ENCODE measurements at regions not wholly inside any gene's neighbourhood (a gene's known extent, or its start where the extent isn't known, plus 50 kb on each side); places are given as distances from the start of the nearest gene placed in this dataset.

- no peak for DNase-seq (ENCODE audit: low spot score)
- intact Hi-C loops (cut with DNase I) = no loop called here
Observed at GRCh38 chr9:12133416-12133815, 559.8 kb upstream of the TYRP1 start.

- intact Hi-C loops (cut with DNase I) = no loop called here
- DNase-seq (ENCODE audit: low spot score) = no peak
Observed at GRCh38 chr9:12141422-12141821, 551.8 kb upstream of the TYRP1 start.

- intact Hi-C loops (cut with DNase I) = no loop called here
- DNase-seq (ENCODE audit: low spot score) = no peak
Observed at GRCh38 chr9:12155401-12156134, 537.6 kb upstream of the TYRP1 start.

GRCh38 chr9:12162181-12162815 lies 530.9 kb upstream of the TYRP1 start:
- DNase-seq (ENCODE audit: low spot score) = no peak
- intact Hi-C loops (cut with DNase I) = no loop called here

- DNase-seq (ENCODE audit: low spot score) = no peak
- intact Hi-C loops (cut with DNase I) = no loop called here
Observed at GRCh38 chr9:12163723-12164458, 529.3 kb upstream of the TYRP1 start.

GRCh38 chr9:12166518-12166917 lies 526.7 kb upstream of the TYRP1 start:
- intact Hi-C loops (cut with DNase I) = no loop called here
- no peak for DNase-seq (ENCODE audit: low spot score)

GRCh38 chr9:12170456-12170855 lies 522.7 kb upstream of the TYRP1 start:
- intact Hi-C loops (cut with DNase I) = no loop called here
- no peak for DNase-seq (ENCODE audit: low spot score)

GRCh38 chr9:12178634-12179033 lies 514.6 kb upstream of the TYRP1 start:
- intact Hi-C loops (cut with DNase I) = no loop called here
- no peak for DNase-seq (ENCODE audit: low spot score)

GRCh38 chr9:12182806-12183205 lies 510.4 kb upstream of the TYRP1 start:
- intact Hi-C loops (cut with DNase I) = no loop called here
- DNase-seq (ENCODE audit: low spot score) = no peak

GRCh38 chr9:12183321-12183720 lies 509.9 kb upstream of the TYRP1 start:
- intact Hi-C loops (cut with DNase I) = no loop called here
- DNase-seq (ENCODE audit: low spot score) = no peak

GRCh38 chr9:12185856-12186255 lies 507.3 kb upstream of the TYRP1 start:
- intact Hi-C loops (cut with DNase I) = no loop called here
- DNase-seq (ENCODE audit: low spot score) = no peak

GRCh38 chr9:12191630-12192029 lies 501.6 kb upstream of the TYRP1 start:
- intact Hi-C loops (cut with DNase I) = no loop called here
- DNase-seq (ENCODE audit: low spot score) = no peak

- no peak for DNase-seq (ENCODE audit: low spot score)
- intact Hi-C loops (cut with DNase I) = no loop called here
Observed at GRCh38 chr9:12194731-12195130, 498.5 kb upstream of the TYRP1 start.

- DNase-seq (ENCODE audit: low spot score) = no peak
- intact Hi-C loops (cut with DNase I) = no loop called here
Observed at GRCh38 chr9:12195456-12195855, 497.7 kb upstream of the TYRP1 start.

- intact Hi-C loops (cut with DNase I) = no loop called here
- no peak for DNase-seq (ENCODE audit: low spot score)
Observed at GRCh38 chr9:12204512-12204911, 488.7 kb upstream of the TYRP1 start.

GRCh38 chr9:12212860-12213259 lies 480.3 kb upstream of the TYRP1 start:
- no peak for DNase-seq (ENCODE audit: low spot score)
- intact Hi-C loops (cut with DNase I) = no loop called here

GRCh38 chr9:12221470-12221869 lies 471.7 kb upstream of the TYRP1 start:
- DNase-seq (ENCODE audit: low spot score) = no peak
- intact Hi-C loops (cut with DNase I) = no loop called here

GRCh38 chr9:12224449-12224848 lies 468.7 kb upstream of the TYRP1 start:
- no peak for DNase-seq (ENCODE audit: low spot score)
- intact Hi-C loops (cut with DNase I) = no loop called here

GRCh38 chr9:12230708-12231107 lies 462.5 kb upstream of the TYRP1 start:
- intact Hi-C loops (cut with DNase I) = no loop called here
- DNase-seq (ENCODE audit: low spot score) = no peak

GRCh38 chr9:12231832-12232231 lies 461.4 kb upstream of the TYRP1 start:
- intact Hi-C loops (cut with DNase I) = no loop called here
- DNase-seq (ENCODE audit: low spot score) = no peak

GRCh38 chr9:12232836-12233235 lies 460.3 kb upstream of the TYRP1 start:
- DNase-seq (ENCODE audit: low spot score) = no peak
- intact Hi-C loops (cut with DNase I) = no loop called here

Measured in posterior vena cava (tissue), 2 donors.